SH-SY5Y (cell line): ENCODE measurements at regions not wholly inside any gene's neighbourhood (a gene's known extent, or its start where the extent isn't known, plus 50 kb on each side); places are given as distances from the start of the nearest gene placed in this dataset.

Experiments used
- GATA2 ChIP-seq: IDR thresholded peaks from 2 replicates; pipeline ENCODE4 v1.6.1; 2011; ENCODE audit warnings: mild to moderate bottlenecking, low read depth, low read length
- GATA3 ChIP-seq: IDR thresholded peaks from 2 replicates; pipeline ENCODE4 v1.6.1; 2011; ENCODE audit warnings: low read depth, mild to moderate bottlenecking, low read length, moderate library complexity

DNA sequence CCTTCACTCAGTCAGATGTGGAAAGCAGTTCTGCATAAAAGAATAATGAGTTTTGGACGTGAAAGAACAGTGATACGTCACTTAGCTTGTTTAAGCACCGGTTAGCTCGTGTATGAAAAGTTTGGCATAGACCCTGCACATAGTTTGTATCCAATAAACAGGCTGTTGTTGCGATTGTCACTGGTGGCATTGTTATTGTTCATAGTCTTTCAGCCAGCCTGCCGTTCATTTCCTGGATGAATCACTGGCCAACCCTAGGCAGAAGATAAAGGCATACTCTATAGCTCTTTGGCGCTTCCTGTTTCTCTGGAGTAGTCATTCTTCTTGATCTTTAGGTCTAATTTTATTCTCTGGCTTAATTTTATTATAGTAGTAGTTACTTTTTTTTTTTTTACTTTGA, 57.8 kb upstream of the ANKRD30A start:
- TF ChIP-seq GATA2 = no peak
- no peak for TF ChIP-seq GATA3

DNA sequence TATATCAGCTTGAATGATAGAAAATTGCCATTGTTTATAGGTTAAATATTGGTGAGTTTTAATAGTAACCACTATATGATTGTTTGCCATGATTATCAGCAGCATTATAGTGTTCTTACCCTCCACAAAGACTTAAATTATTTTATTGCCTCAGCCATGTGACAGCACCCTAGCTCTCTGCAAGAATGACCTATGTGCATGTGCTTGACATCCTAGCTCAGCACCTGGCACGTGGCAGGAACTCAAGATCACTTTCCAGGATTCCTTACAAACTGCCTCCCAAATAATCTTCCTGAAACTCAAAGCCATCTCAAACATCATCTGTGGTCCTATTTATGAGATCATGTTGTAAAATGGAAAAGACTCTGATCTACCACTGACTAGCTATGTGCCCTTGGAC, 68.1 kb upstream of the ANKRD30A start:
- TF ChIP-seq GATA3 = no peak
- no peak for TF ChIP-seq GATA2

DNA sequence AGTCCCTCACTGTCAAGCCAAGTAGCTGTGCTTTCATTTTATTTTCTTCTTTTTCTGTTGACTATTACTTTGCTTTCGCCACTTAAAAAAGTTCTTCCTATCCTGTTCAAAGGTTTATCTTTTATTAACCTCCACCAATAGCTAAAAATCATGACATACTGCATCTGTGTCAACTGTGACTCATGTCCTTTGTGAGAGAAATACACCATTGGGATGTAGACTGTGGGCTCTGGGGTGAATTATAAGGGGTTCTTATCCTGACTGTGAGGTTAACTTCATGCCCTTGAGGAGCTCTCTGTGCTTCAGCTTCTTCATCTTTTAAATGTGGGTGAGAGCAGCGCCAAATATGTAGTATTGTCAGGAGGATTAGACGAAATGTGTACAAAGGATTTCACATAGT, 71.9 kb upstream of the ANKRD30A start:
- TF ChIP-seq GATA2 = no peak
- no peak for TF ChIP-seq GATA3

DNA sequence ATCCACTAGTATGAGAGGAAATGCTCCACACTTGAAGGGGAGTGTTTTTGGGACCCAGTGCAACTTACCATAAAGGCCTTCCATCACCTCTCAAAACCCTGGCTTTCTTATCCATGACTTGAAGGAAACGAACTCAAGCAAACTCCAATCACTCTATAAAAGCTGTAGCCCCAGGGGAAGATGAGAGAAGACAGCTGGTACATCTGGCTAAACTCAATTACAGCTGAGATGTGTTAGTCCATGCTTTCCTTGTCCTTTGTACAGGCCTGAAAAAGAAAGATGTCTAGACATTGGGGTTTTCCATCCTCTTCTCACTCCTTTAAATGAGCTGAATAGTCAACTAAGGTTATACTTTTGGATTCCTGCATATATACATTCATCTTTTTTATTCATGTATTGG, 89.5 kb upstream of the ANKRD30A start:
- TF ChIP-seq GATA3 = no peak
- no peak for TF ChIP-seq GATA2

DNA sequence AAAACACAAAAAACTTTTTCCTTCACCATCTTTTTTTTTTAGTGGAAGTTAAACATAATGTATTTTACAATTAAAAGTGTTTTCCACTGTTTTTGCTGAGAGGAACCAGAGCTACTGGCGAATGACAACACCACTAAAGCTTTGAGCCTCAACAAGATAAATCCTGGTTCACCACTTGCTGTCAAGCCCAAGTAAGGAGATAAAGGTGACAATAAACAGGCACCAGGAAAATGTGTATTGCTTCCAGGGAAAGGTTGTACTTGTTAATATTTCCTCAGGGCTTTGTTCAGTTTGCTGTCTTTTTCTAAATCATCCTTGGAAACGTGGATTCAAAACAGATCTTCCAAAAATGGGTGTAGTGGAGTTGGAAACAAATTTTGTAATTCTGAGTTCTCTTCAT, 109.9 kb upstream of the ANKRD30A start:
- TF ChIP-seq GATA3 = no peak
- no peak for TF ChIP-seq GATA2

DNA sequence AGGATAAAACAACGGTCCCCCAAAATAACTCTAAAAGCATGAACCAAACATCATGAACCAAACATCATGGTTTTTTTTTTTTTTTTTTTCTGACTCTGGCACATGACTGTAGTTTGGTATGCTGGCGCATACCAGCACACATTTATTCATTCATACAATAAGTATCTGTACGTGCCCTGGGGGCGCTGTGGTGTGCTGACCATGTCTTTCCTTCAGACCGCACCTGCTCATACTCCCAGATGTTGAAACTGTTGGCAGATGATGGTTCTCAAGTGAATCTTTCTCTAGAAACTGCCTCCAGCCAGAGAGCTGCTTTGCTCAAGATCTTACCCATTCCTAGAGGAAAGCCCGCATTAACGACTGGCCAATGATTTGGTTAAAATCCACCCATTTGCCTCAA, 114.7 kb upstream of the ANKRD30A start:
- TF ChIP-seq GATA3 = no peak
- no peak for TF ChIP-seq GATA2

DNA sequence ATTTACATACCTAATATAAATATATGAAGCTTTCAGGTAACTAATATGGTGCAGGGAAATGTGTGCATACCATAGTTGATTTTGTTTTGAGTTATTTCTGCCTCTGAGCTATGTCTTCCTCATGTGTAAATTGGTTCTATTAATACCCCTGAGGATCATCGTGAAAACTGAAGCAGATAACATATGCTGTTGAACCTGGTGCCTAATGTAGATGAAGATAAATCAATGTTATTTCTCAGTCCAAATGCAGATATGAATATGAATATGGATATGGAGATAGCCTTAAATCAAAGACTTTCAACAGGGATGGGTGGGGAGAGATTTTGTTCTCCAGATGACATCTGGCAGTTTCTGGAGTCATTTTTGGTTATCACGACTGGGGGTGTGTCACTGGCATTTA, 122.3 kb upstream of the ANKRD30A start:
- TF ChIP-seq GATA2 = no peak
- TF ChIP-seq GATA3 = no peak

DNA sequence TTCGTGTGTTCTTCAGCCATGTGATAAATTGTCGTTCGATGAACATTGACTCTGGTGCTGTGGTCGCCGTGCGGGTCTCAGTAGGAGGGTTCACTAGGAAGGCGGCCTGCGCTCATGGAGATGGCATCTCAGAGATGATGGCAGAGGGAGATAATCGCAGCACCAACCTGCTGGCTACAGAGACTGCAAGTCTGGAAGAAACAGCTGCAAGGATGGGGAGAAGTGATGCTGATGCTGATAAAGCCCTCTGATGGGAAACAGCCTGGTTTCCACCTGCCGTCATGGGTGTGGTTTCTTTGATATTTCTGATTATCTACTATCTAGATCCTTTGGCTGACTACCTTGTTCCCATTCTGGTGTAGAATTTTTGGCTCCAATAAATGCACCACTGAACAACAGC, 130.5 kb upstream of the ANKRD30A start:
- TF ChIP-seq GATA3 = no peak
- no peak for TF ChIP-seq GATA2

DNA sequence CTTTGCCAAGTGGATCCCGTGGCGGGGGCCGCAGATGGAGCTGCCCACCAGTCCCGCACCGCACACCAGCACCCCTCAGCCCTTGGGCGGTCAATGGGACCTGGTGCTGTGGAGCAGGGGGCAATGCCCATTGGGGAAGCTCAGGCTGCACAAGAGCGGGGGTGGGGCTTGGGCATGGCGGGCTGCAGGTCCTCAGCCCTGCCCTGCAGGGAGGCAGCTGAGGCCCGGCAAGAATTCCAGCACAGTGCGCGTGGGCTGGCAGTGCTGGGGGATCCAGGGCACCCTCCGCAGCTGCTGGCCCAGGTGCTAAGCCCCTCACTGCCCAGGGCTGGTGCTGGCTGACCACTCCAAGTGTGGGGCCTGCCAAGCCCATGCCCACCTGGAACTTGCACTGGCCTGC, 136.2 kb upstream of the ANKRD30A start:
- TF ChIP-seq GATA3 (no peak), GATA2 (no peak)

DNA sequence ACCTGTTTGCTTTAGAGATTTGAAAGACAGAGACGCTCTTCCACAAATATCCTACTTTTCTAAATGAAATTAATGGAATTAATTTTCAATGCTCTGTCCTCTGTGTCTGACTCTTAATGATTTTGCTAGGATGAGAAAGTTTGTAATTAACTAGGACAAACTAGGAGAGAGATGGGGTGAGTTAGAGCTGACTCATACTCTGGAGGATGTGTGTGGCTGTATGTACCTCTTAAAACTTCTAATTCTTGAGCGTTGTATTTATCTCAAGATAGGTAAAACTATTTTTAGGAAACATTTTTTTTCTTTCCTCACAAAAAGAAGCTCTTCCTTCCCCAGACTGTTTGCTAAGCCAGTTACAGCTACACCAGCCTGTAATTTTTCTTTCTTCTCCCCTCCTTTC, 178.8 kb upstream of the ANKRD30A start:
- TF ChIP-seq GATA3 (no peak), GATA2 (no peak)

DNA sequence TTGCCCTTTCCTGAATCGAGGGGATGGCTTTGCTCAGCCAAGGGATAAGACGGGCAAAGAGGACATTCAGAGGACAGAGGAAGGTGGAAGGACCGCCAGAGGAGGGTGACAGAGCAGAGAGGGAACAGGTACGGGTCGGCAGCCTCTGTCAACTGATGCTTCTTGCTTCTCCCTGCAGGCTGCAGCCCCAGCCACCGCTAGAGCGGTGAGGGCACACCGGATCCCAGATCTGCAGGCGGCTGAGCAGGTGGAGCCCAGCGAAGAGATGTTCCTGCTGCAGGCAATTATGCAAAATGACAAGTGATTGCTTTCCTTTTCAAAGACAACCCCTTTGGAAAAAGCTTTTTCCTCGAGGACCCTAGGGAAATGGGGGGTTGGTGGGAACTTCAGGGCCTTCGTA, 181.9 kb upstream of the ANKRD30A start:
- TF ChIP-seq GATA2 (no peak), GATA3 (no peak)

DNA sequence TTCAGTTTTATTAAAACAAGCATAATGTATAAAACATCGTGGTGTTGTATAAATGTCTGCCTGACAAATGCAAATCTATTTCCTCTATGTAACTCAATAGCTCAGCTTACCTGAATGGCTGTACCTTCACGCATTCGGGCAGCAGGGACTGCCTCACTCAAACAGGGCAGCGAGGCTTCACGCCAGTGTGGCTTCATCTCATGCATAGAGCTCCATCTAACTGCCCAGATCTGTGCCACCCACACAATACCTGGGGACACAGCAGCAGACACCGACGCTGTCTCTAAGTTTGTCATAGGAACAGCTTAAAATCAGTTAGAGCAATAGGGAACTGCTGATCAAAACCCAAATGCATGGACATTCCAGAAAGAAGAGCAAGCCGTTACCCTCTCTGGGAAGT, 182.8 kb upstream of the ANKRD30A start:
- TF ChIP-seq GATA2 (no peak), GATA3 (no peak)

DNA sequence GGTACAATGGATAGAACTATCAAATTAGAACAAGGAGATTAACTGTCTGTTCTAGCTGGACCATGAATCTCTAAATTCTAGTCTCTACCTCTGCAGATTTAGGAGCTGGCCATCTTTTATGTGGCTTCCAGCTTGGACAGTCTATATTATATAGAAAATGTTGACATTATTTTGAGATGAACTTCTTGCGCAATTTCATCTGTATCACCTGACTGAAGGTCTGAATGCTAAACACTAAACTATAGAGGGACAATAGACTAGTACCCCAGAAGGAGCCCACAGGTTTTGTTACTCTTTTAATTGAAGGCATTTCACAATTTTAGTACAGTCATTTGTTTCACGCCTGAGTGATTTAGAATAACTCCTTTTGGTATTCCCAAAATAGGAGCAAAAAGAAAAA, 222.4 kb upstream of the ANKRD30A start:
- TF ChIP-seq GATA3 = no peak
- no peak for TF ChIP-seq GATA2

DNA sequence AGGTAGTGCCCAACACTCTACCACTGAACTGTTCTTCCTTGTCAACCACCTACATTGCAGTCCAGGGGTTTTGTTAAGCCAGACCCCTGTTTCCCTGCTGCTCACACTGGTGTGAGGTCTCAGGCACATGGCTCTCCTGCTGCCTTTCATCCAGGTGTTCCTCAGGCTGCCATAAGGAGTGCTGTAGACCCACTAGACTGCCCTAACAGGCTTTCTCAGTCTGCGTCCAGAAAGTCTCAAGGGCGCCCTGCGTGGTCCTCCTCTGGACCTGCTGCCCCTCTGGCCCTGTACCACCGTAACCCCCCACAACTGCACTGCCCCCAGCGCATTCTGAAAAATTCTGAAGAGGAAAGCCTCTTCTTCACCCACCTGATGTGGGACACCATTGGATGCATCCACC, 225.7 kb upstream of the ANKRD30A start:
- no peak for TF ChIP-seq GATA2
- no peak for TF ChIP-seq GATA3

DNA sequence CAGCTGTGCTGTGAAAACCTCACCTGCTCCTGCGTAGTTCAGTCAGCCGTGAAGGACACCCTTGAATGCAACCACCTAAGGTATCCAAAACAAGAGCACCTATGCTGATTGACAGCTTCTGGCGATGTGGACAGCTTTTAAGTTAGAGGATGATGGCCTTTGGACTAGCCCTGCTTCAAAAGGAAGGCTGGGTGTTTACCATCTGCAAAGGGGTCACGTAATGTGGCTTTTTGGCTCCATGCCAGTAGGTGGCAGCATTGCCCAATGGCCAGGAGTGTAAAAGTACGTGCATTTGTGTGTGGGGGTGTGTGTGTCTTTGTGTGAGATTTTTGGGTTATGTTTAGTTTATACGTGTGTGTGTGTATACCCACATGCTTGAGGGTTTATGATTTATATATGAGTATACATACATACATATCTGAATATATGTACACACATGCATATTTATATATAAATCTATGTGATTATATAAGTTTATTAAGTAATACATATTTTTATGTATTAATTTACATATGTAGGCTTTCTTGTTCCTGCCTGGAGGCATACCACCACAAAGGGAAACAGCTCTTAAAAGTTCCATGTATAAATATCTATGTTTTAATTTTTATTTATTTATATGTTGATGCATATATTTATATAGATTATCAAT, 236.3 kb upstream of the ANKRD30A start:
- no peak for TF ChIP-seq GATA3

DNA sequence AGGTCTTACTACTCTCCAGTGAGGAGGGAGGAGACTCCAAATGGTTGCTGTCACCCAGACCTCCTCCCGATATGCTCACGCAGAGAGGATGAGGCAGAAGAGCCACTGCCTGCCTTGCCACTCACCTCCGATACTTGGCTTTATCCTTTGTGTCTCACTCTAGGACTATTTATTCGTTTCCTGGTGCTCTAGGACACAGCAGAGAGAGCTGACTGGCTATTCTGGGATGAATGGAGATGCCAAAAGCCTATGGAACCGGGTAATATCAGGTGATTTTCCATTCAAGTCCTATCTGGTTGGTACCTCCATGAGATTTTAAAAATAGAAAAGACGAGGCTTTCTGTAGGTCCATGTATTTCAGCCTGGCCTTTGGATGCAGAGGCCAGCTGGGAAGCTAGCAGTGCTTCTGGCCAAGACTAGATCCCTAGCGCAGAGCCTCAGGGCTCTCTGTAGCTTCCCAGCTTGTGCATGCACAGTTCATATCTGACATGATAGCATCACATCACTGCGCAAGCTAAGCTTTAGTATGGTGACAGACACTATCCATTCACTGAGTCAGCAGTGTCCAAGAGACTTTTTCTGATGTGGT, 239.0 kb upstream of the ANKRD30A start:
- TF ChIP-seq GATA3 = no peak
- no peak for TF ChIP-seq GATA2

DNA sequence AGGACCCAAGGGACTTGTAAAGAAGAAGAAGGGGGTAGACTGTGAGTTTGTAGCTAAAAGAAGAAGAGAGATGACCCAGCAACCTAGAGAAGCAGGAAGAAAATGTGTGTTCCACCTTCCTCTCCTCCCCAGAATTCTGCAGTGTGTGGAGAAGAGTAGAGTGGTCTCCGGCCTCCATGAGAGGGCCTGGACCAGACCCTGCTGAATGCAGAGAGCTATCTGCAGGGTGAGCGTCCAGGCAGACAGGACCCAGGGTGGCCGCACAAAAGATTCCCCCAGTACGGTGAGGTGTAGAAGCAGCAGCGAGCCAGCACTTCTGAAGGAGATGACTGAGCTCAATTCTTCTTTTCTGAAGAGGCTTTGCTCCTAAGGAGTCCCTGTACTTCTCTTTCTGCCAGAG, 239.7 kb upstream of the ANKRD30A start:
- TF ChIP-seq GATA2 (no peak), GATA3 (no peak)
